HG03354 (cell line): ENCODE measurements at regions not wholly inside any gene's neighbourhood (a gene's known extent, or its start where the extent isn't known, plus 50 kb on each side); places are given as distances from the start of the nearest gene placed in this dataset.

Experiments
- ATAC-seq: cut with Tn5 transposase; IDR thresholded peaks from one replicate; pipeline ENCODE4 v1.9.1; 2021; ENCODE audit warnings: mild to moderate bottlenecking; ENCODE audit not compliant: unreplicated experiment, poor library complexity, severe bottlenecking

- no peak for ATAC-seq
These were observed 1136.8 kb upstream of the NUDT12 start for GRCh38 chr5:104699438-104699837.

DNA sequence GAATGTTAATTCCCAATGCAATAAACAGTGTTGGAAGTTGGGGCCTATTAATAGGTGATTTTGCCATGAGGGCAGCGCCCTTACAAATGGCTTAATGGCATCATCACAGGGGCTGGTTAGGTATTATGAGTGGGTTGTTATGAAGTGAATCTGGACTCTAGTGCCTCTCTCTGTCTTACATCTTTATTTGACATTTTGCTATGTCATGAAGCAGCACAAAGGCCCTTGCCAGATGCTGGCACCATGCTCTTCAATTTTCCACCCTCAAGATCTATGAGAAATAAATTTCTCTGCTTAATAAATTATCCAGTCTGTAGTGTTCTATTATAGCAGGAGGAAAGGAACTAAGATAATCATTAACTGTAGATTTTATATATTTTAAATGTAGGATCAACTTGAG is 1098.7 kb upstream of the NUDT12 start:
- no peak for ATAC-seq

DNA sequence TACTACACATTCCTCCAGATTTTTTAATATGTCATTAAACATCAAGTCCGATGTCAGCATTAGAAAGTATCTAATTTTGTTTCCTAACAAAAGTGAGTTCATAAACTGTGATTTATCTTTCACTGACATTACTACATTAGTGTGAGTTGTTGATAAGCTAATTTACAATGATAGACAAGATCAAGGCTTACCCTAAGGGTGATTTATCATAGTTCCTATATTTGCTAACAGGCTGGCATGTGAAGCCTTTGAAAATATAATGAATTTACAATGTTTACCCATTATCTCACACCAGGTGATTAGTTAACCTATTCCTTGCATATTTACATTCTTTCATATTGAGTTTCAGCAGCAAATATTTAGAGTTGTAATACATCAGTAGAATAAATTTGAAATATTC is 1096.9 kb upstream of the NUDT12 start:
- no peak for ATAC-seq

DNA sequence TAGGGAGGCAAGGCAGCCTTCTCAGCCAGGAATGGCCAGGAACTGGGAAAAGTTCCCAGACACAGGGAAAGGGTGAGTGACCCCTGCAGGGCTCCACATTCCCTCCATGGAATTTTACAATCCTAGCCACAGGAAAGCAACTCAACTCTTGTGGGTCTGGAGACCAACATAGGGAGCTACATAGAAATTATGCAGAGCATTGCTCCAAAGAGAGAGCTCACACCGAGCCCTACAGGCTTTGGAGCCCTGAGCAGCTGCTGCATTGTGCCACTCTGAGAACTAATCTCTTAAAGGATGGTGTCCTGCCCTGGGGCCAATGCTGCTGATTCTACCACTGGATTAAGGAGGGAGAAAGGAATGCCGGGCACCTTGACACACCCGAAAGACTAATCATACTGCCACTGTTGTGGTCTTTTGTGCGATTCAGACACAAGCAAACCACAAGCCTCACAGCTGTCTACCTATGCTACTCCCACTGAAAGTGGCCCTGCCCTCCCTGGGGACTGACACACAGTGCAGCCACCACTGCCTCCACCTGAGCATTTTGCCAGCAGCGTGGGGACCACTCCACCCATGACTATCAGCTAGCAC is 1089.8 kb upstream of the NUDT12 start:
- ATAC-seq = no peak

DNA sequence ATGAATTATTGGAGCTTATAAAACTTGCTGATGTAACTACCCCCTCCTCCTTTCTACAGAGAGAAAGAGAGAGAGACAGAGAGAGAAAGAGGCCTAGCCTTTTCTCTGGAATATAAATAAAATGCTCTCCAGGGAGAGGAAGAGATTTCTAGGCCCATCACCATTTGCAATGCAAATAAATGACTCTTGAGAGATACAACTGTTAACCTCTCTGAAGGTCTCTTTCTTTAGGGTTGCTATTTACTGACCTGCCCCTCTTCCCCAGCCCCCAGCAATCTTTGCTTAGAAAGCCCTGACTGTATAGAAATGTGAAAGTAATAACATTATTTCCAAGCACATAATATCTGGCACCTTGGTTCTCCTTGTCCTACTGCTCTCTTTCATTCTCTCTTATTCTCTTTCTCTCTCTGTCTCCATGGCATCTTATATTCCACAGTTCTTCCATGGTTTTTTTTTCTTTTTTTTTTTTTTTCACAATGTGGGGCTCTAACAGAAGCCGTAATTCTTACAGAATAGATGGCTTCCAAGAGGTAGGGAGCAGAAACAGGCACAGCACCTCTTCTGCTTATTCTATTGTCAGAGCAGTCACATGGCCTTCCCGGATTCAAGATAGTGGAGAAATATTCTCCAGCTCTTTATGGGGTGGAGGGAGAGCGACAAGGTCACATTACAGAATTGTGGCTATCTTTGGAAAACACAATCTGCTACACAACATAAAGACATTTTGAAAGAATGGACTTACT is 1087.9 kb upstream of the NUDT12 start:
- no peak for ATAC-seq

DNA sequence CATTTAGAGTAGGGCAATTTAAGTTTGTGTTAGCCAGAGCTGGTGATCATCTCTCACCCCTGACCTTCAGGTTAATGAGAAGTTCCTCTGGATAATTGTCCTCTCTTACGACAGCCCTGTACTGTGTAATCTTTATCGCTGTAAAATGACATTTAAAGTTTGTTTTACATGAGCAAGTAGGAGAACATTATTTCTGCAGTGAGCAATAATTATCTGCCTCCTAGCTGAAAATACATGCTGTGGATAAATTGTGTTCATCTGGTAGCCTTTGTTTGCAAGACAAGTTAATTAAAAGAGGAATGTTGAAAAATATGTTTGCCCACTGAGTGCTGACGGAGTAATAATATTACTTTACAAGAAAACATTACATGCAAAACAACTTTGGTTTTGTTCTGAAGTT is 1083.8 kb upstream of the NUDT12 start:
- no peak for ATAC-seq

DNA sequence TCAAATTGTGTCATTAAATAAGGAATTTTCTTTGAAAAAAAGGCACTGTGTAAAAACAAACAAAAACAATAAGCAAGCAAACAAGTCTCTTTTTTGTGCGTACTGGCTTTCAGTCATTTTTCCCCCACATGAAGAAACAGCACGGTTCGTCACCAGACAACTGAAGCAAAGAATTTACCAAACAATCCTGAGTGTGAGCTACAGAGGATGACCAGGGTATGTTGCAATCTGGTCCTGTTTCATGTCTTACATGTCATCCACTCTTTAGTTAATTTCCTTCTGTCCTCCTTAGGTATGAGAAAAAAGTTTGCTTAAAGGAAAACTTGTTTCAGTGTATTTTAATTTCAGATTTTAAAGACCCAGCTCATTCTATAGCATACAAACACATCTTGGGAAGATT is 1080.7 kb upstream of the NUDT12 start:
- no peak for ATAC-seq

- no peak for ATAC-seq
These were observed 1072.6 kb upstream of the NUDT12 start for GRCh38 chr5:104635227-104635626.

GRCh38 chr5:104628911-104629310 is 1066.3 kb upstream of the NUDT12 start:
- ATAC-seq = no peak

GRCh38 chr5:104626122-104626521 is 1063.5 kb upstream of the NUDT12 start:
- no peak for ATAC-seq

GRCh38 chr5:104612005-104612404 is 1049.4 kb upstream of the NUDT12 start:
- no peak for ATAC-seq

- no peak for ATAC-seq
These were observed 1048.7 kb upstream of the NUDT12 start for GRCh38 chr5:104611135-104611767.

- no peak for ATAC-seq
These were observed 1043.8 kb upstream of the NUDT12 start for GRCh38 chr5:104606258-104606829.

GRCh38 chr5:104599726-104600125 is 1037.1 kb upstream of the NUDT12 start:
- no peak for ATAC-seq

DNA sequence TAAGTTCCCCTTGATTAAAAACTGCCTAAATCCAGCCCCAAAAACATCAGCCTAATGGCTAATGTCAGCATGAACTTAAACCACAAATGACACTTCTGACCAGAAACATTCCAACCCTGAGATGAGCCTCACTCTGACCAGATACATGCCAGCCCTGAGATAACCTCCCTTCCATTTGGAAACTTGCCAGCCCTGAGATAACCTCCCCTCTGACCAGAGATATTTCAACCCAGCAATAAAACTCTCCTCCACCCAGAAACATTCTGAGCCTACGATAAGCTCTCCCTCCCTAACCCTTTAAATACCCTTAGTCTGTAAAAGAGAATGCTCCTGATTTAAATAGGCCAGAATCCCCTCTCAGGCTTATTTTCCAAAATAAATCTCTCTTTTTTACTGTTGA is 1035.7 kb upstream of the NUDT12 start:
- no peak for ATAC-seq

DNA sequence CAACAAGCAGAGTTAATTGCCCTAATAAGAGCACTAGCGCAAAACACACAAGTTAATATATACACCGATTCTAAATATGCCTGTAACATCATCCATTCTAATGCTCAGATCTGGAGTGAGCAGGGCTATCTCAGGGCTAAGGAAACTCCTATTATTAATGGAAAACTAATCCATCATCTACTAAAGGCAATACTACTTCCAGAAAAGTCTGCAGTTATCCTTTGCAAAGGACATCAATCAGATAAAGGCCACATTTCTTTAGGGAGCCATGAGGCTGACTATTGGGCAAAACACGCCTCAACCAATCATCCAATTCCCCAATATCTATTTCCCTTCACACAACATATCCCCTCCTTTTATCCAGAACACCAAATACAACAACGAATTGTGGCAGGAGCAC is 1032.3 kb upstream of the NUDT12 start:
- ATAC-seq = no peak

- ATAC-seq = no peak
These were observed 1014.1 kb upstream of the NUDT12 start for GRCh38 chr5:104576677-104577076.

DNA sequence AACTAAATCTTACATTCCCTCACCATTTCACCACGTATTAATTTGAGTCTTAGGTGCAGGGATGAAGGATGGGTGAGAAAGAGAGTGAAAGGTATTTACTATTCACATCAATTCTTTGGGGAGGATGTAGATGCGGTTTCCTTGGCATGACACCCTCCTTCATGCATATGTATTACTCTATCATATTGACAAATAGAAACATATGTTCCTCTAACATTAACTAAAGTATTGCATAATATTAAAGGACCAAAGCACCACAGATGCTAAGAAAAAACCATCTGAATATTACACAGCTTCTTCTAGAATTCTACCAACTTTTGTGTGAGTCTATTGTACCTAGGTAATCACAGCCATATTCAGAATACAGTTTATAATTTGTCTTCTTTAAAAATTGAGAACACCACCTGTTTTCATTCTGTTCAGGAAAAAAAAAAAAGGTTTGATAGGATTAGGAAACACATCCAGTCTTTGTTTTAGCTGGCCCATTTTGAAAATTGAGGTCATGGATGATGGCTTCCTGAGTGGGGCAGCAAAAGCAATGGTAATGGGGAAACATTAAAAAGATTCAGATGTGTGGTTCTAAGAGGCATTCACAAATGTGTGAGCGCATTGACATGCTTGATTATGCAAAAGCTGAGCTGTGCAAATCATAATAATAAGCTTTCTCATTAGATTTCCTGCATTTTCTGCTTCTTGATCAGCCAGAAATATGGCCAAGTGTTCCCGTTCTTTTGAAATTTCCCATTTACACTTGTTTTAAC is 1011.5 kb upstream of the NUDT12 start:
- no peak for ATAC-seq

GRCh38 chr5:104569621-104570020 is 1007.0 kb upstream of the NUDT12 start:
- ATAC-seq = no peak

GRCh38 chr5:104564530-104564929 is 1001.9 kb upstream of the NUDT12 start:
- ATAC-seq = no peak
